A549 (cell line): ENCODE measurements at regions not wholly inside any gene's neighbourhood (a gene's known extent, or its start where the extent isn't known, plus 50 kb on each side); places are given as distances from the start of the nearest gene placed in this dataset.

Source experiments
- ATAC-seq, 2 experiments: fragments of 200-7000 bp in 1 of 2; fragments of >200 bp in 1 of 2; cut with Nextera tagmentation in 1 of 2; cut with Tn5 transposase in 1 of 2; 3 replicates each; pipeline versions ENCODE4 v1.8.0 to v1.9.1; 2018 to 2020; ENCODE audit warnings: mild to moderate bottlenecking in 1 of 2, moderate library complexity in 1 of 2
- CTCF ChIA-PET: fragments of 300-600 bp; sonication (Branson Sonifier 250); formaldehyde crosslinking; extraction: SDS; loops from one replicate; lab custom pipeline; 2021; ENCODE audit warnings: antibody characterized with exemption, inconsistent platforms; lab: Yijun Ruan, JAX
- POLR2A ChIA-PET: fragments of 350-600 bp; formaldehyde crosslinking; extraction: SDS; loops from one replicate; lab custom pipeline; 2021; ENCODE audit warnings: antibody characterized with exemption, inconsistent platforms; lab: Yijun Ruan, JAX
- DNase-seq, 2 experiments: peaks; one replicate each; pipeline versions ENCODE4 v3.0.0 to v3.0.0-alpha.2; 2011 to 2016; ENCODE audit warnings: low read depth in 1 of 2, low spot score in 1 of 2
- FAIRE-seq: peaks from 2 replicates; lab custom pipeline; 2011; peaks lifted over from hg19 to GRCh38; lab: Jason Lieb, UNC
- H3K27ac ChIP-seq, 2 experiments: fragments of >200 bp; sonication (Bioruptor Twin); formaldehyde crosslinking; 3 replicates each; pipeline ENCODE4 v1.5.1; 2016 to 2017
- H3K4me1 ChIP-seq: fragments of >200 bp; sonication (Bioruptor Twin); formaldehyde crosslinking; 3 replicates; pipeline ENCODE4 v1.6.1; 2016
- H3K4me2 ChIP-seq: fragments of >200 bp; sonication (Bioruptor Twin); formaldehyde crosslinking; 3 replicates; pipeline ENCODE4 v1.6.1; 2016
- H3K4me3 ChIP-seq: fragments of >200 bp; sonication (Bioruptor Twin); formaldehyde crosslinking; 3 replicates; pipeline ENCODE4 v1.5.1; 2016
- H3K9me3 ChIP-seq: fragments of >200 bp; sonication (Bioruptor Twin); formaldehyde crosslinking; 3 replicates; pipeline ENCODE4 v1.6.1; 2016
- CHD2 ChIP-seq: fragments of 150-350 bp; IDR thresholded peaks from 2 replicates; pipeline ENCODE4 v1.6.1; 2014; ENCODE audit warnings: low read length; ENCODE audit not compliant: partially characterized antibody
- CTCF ChIP-seq: fragments of >200 bp; sonication (Bioruptor Twin); formaldehyde crosslinking; IDR thresholded peaks from 3 replicates; pipeline ENCODE4 v1.5.1; 2016
- ESRRA ChIP-seq: fragments of 150-350 bp; IDR thresholded peaks from 2 replicates; pipeline ENCODE4 v1.6.1; 2014; ENCODE audit warnings: mild to moderate bottlenecking, low read length, borderline replicate concordance
- FOSL2 ChIP-seq, 2 experiments: fragments of 450-650 bp in 1 of 2; fragments of >200 bp in 1 of 2; sonication (Bioruptor Twin) in 1 of 2; formaldehyde crosslinking; IDR thresholded peaks; 2 replicates each; pipeline versions ENCODE4 v1.5.0 to v1.6.1; 2016 to 2020; ENCODE audit warnings: mild to moderate bottlenecking in 1 of 2, moderate library complexity in 1 of 2
- GATA3 ChIP-seq: IDR thresholded peaks from 2 replicates; pipeline ENCODE4 v1.6.1; 2012; ENCODE audit warnings: borderline replicate concordance
- HDAC2 ChIP-seq: fragments of 200-600 bp; sonication (generic); IDR thresholded peaks from 2 replicates; pipeline ENCODE4 v1.6.1; 2016
- HOXB13 ChIP-seq: fragments of 250-450 bp; sonication (Bioruptor Pico); IDR thresholded peaks from 2 replicates; pipeline ENCODE4 v1.5.0; 2020; ENCODE audit warnings: low read depth, mild to moderate bottlenecking, moderate library complexity
- JUN ChIP-seq, 2 experiments: fragments of >200 bp; sonication (Bioruptor Twin); formaldehyde crosslinking; IDR thresholded peaks; 2 replicates in 1 of 2; 3 replicates in 1 of 2; pipeline ENCODE4 v1.6.1; 2016 to 2017
- KDM5A ChIP-seq: fragments of 200-600 bp; sonication (generic); IDR thresholded peaks from 2 replicates; pipeline ENCODE4 v1.6.1; 2016; ENCODE audit warnings: antibody characterized with exemption, mild to moderate bottlenecking
- MAZ ChIP-seq: fragments of 150-350 bp; IDR thresholded peaks from 2 replicates; pipeline ENCODE4 v1.6.1; 2014; ENCODE audit warnings: antibody characterized with exemption, low read depth, low read length, borderline replicate concordance
- NR3C1 ChIP-seq: fragments of >200 bp; sonication (Bioruptor Twin); formaldehyde crosslinking; IDR thresholded peaks from 3 replicates; pipeline ENCODE4 v1.6.1; 2017
- PBX3 ChIP-seq: IDR thresholded peaks from 2 replicates; pipeline ENCODE4 v1.6.1; 2012
- POLR2AphosphoS2 ChIP-seq: conservative IDR thresholded peaks from 2 replicates; pipeline ENCODE4 v1.6.1; 2012; ENCODE audit warnings: low read length, improper control_type of control experiment, inconsistent platforms
- RARB ChIP-seq: fragments of 250-450 bp; sonication (Bioruptor Pico); IDR thresholded peaks from 2 replicates; pipeline ENCODE4 v1.8.0; 2021; ENCODE audit warnings: mild to moderate bottlenecking, moderate library complexity
- RCOR1 ChIP-seq: fragments of 150-350 bp; IDR thresholded peaks from 2 replicates; pipeline ENCODE4 v1.6.1; 2014; ENCODE audit warnings: antibody characterized with exemption, low read length, low read depth
- RNF2 ChIP-seq: fragments of 200-600 bp; sonication (generic); IDR thresholded peaks from 2 replicates; pipeline ENCODE4 v1.6.1; 2016; ENCODE audit warnings: low read depth, mild to moderate bottlenecking, antibody characterized with exemption, moderate library complexity, borderline replicate concordance
- SMC3 ChIP-seq: fragments of >200 bp; sonication (Bioruptor Twin); formaldehyde crosslinking; IDR thresholded peaks from 3 replicates; pipeline ENCODE4 v1.6.1; 2018; ENCODE audit warnings: inconsistent platforms
- SREBF2 ChIP-seq: fragments of 450-650 bp; IDR thresholded peaks from 2 replicates; pipeline ENCODE4 v1.6.1; 2014; ENCODE audit warnings: mild to moderate bottlenecking, moderate library complexity
- TP53 ChIP-seq: fragments of 250-450 bp; sonication (Bioruptor Pico); IDR thresholded peaks from 2 replicates; pipeline ENCODE4 v1.5.0; 2021; ENCODE audit warnings: mild to moderate bottlenecking, moderate library complexity
- ZFP36 ChIP-seq: fragments of 450-650 bp; IDR thresholded peaks from 2 replicates; pipeline ENCODE4 v1.6.1; 2014; ENCODE audit warnings: borderline replicate concordance; ENCODE audit not compliant: partially characterized antibody
- ZNF302 ChIP-seq: fragments of 250-450 bp; sonication (Bioruptor Pico); IDR thresholded peaks from 2 replicates; pipeline ENCODE4 v1.9.0; 2021; ENCODE audit warnings: inconsistent platforms, mild to moderate bottlenecking, moderate library complexity
- ZSCAN20 ChIP-seq: fragments of 250-450 bp; sonication (Bioruptor Pico); IDR thresholded peaks from 2 replicates; pipeline ENCODE4 v1.8.0; 2022; ENCODE audit warnings: mild to moderate bottlenecking, moderate library complexity
- WGBS: methylation state at CpG from one replicate; pipeline ENCODE4 v1.1.6; 2017; ENCODE audit errors: missing lambda C conversion rate; 5-methylcytosine and 5-hydroxymethylcytosine counted together
- TF ChIP-seq, protein P1 (sequence below): fragments of >200 bp; sonication (Bioruptor Twin); formaldehyde crosslinking; IDR thresholded peaks from 3 replicates; pipeline ENCODE4 v1.6.1; 2016
- TF ChIP-seq, protein P2 (sequence below): IDR thresholded peaks from 2 replicates; pipeline ENCODE4 v1.6.1; 2012; ENCODE audit warnings: low read depth, borderline replicate concordance

GRCh38 chr3:109804697-109805096 lies 467.4 kb upstream of the DPPA4 start:
- H3K4me3 ChIP-seq = no peak overlapping the region
- 64% methylated on average over 1 of the region's 1 CpG for WGBS
- no peak overlapping the region for H3K27ac ChIP-seq
- no peak for ATAC-seq
- DNase-seq = no peak
- no peaks in the 10 kb centered on the region for H3K4me1 ChIP-seq
- TF ChIP-seq SREBF2 = no peak
- TF ChIP-seq JUN (IDR thresholded peaks at IDR 0.05) = no peak
- TF ChIP-seq ZNF302 = no peak
- TF ChIP-seq HOXB13 (CRISPR knock-in tag) = no peak
- TF ChIP-seq FOSL2 (IDR thresholded peaks at IDR 0.05) = no peak
- TF ChIP-seq FOSL2 (CRISPR knock-in tag; IDR thresholded peaks at IDR 0.05) = no peak
- TF ChIP-seq RARB (CRISPR knock-in tag) = no peak
- no peak for TF ChIP-seq RCOR1
- no peak for TF ChIP-seq NR3C1
- no peak for TF ChIP-seq TP53 (CRISPR knock-in tag)
- no peak for TF ChIP-seq POLR2AphosphoS2
- TF ChIP-seq ZSCAN20 (CRISPR knock-in tag) = no peak
- no peak for TF ChIP-seq KDM5A
- no peak for TF ChIP-seq GATA3
- no peak for TF ChIP-seq RNF2
- no peak for TF ChIP-seq SMC3
- TF ChIP-seq PBX3 = no peak
- TF ChIP-seq MAZ = no peak
- TF ChIP-seq, protein P1, sequence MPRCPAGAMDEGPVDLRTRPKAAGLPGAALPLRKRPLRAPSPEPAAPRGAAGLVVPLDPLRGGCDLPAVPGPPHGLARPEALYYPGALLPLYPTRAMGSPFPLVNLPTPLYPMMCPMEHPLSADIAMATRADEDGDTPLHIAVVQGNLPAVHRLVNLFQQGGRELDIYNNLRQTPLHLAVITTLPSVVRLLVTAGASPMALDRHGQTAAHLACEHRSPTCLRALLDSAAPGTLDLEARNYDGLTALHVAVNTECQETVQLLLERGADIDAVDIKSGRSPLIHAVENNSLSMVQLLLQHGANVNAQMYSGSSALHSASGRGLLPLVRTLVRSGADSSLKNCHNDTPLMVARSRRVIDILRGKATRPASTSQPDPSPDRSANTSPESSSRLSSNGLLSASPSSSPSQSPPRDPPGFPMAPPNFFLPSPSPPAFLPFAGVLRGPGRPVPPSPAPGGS = no peak
- TF ChIP-seq, all 56 proteins: peak for 0
- no peak for FAIRE-seq
- Histone ChIP-seq H3K9me3 (no peaks in the 10 kb centered on the region), H3K4me2 (no peak overlapping the region)
- CTCF ChIA-PET = interaction anchor here (0.8 to 1.0 kb wide), 2 partner anchors 9 to 18 kb away, joined by 3 to 4 read pairs; no protein-coding TSS in a partner anchor
- POLR2A ChIA-PET = no interaction called here

- no peak overlapping the region for H3K4me2 ChIP-seq
- H3K4me1 ChIP-seq = no peaks in the 10 kb centered on the region
- no peak overlapping the region for H3K4me3 ChIP-seq
- CTCF ChIA-PET = no interaction called here
- FAIRE-seq (no peak), ATAC-seq (no peak), DNase-seq (peak in 1 of 2 experiments; percentile 2)
- H3K9me3 ChIP-seq = no peaks in the 10 kb centered on the region
- 59% methylated on average over 4 of the region's 4 CpGs for whole genome bisulfite sequencing
- H3K27ac ChIP-seq = no peak overlapping the region
- no peak for TF ChIP-seq ZFP36
- TF ChIP-seq, protein P1 = no peak
- no peak for TF ChIP-seq CHD2
- TF ChIP-seq PBX3 = no peak
- no peak for TF ChIP-seq KDM5A
- TF ChIP-seq RNF2 = no peak
- no peak for TF ChIP-seq HDAC2
- TF ChIP-seq TP53 (CRISPR knock-in tag) = no peak
- TF ChIP-seq, protein P2, sequence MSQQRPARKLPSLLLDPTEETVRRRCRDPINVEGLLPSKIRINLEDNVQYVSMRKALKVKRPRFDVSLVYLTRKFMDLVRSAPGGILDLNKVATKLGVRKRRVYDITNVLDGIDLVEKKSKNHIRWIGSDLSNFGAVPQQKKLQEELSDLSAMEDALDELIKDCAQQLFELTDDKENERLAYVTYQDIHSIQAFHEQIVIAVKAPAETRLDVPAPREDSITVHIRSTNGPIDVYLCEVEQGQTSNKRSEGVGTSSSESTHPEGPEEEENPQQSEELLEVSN = no peak
- no peak for TF ChIP-seq CTCF
- TF ChIP-seq ESRRA = no peak
- POLR2A ChIA-PET = no interaction called here
These were observed 469.6 kb upstream of the DPPA4 start for GRCh38 chr3:109806929-109807328.
